Thoracic aorta (tissue), 2 donors: ENCODE measurements at regions not wholly inside any gene's neighbourhood (a gene's known extent, or its start where the extent isn't known, plus 50 kb on each side); places are given as distances from the start of the nearest gene placed in this dataset.

ENCODE experiments used
- ATAC-seq: fragments of 150-250 bp; one replicate; pipeline ENCODE4 v1.8.0; 2017; ENCODE audit warnings: low read depth; ENCODE audit not compliant: insufficient number of reproducible peaks, low FRiP score
- DNase-seq: peaks from one replicate; pipeline ENCODE4 v3.0.0-alpha.2; 2020; ENCODE audit warnings: low spot score
- H3K27ac ChIP-seq, 2 donors: fragments of 200-600 bp; sonication (generic); 1 replicate in 1 of 2; 2 replicates in 1 of 2; pipeline ENCODE4 v1.5.1; 2016; ENCODE audit warnings: mild to moderate bottlenecking in 2 of 2, moderate library complexity in 2 of 2
- H3K27me3 ChIP-seq: fragments of 200-600 bp; sonication (generic); replicated peaks from 2 replicates; pipeline ENCODE4 v1.6.0; 2016; ENCODE audit warnings: mild to moderate bottlenecking; ENCODE audit not compliant: insufficient read depth
- H3K36me3 ChIP-seq: fragments of 200-600 bp; sonication (generic); one replicate; pipeline ENCODE4 v1.5.1; 2016
- H3K4me1 ChIP-seq, 2 donors: fragments of 200-600 bp; sonication (generic); 1 replicate in 1 of 2; 2 replicates in 1 of 2; pipeline versions ENCODE4 v1.5.1 to v1.6.0; 2016; ENCODE audit warnings: low read depth in 2 of 2, mild to moderate bottlenecking in 1 of 2; ENCODE audit not compliant: control insufficient read depth in 1 of 2
- H3K4me3 ChIP-seq: fragments of 200-600 bp; sonication (generic); 2 replicates; pipeline ENCODE4 v1.5.1; 2016; ENCODE audit warnings: mild to moderate bottlenecking
- H3K9me3 ChIP-seq: fragments of 200-600 bp; sonication (generic); 2 replicates; pipeline ENCODE4 v1.5.1; 2016
- CTCF ChIP-seq: fragments of 200-600 bp; sonication (generic); IDR thresholded peaks from one replicate; pipeline ENCODE4 v1.5.1; 2019; ENCODE audit warnings: antibody characterized with exemption

DNA sequence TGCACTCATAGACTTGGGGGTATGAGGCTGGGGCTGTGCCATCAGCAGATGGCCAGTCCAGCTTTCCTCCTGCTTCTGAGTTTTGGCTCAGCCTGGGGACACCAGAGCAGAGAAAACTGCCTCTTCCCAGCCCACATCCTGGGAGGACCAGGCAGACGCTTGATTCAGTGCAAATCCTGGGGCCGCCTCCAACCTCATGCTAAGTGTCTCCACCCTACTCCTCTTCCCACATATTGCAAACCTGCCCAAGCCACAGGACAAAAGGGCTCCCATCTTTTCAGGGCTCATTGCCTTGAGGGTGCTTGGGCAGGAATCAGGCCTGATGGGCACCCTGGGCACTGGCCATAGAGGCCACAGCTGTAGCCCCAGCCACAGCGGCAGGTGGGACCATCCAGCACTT lies 79.7 kb upstream of the SHANK2 start:
- Histone ChIP-seq H3K27me3 (no peaks in the 10 kb centered on the region), H3K4me1 (no peaks in the 10 kb centered on the region), H3K27ac (no peak overlapping the region), H3K36me3 (no peaks in the 10 kb centered on the region), H3K9me3 (no peaks in the 10 kb centered on the region), H3K4me3 (no peak overlapping the region)
- ATAC-seq (no peak), DNase-seq (no peak)
- no peak for TF ChIP-seq CTCF

GRCh38 chr11:71331631-71332030 lies 79.3 kb upstream of the SHANK2 start:
- DNase-seq = no peak
- Histone ChIP-seq H3K27ac (no peak overlapping the region), H3K4me1 (no peaks in the 10 kb centered on the region), H3K27me3 (no peaks in the 10 kb centered on the region), H3K4me3 (no peak overlapping the region), H3K36me3 (no peaks in the 10 kb centered on the region), H3K9me3 (no peaks in the 10 kb centered on the region)
- no peak for TF ChIP-seq CTCF
- no peak for ATAC-seq

DNA sequence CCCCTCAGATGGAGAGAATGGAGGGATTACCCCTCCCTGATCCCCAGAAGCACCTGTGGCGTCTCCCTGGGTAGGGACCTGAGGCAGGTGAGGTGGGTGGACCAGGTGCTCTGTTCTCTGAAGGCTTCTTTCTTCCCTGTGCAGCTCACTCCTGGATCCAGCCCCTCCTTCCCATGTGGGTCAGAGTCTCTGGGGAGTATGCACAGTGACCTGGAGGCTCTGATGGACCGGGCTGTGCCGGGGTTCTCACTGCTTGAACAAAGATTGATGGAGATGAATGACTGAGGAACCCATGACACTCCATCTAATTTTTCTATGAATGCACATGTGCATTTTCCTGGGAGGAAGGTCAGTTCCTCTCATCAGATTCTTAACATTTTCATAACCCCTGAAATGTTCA lies 78.6 kb upstream of the SHANK2 start:
- no peak for ATAC-seq
- Histone ChIP-seq H3K4me3 (no peak overlapping the region), H3K9me3 (no peaks in the 10 kb centered on the region), H3K27ac (no peak overlapping the region), H3K36me3 (no peaks in the 10 kb centered on the region), H3K4me1 (no peaks in the 10 kb centered on the region), H3K27me3 (no peaks in the 10 kb centered on the region)
- DNase-seq = no peak
- no peak for TF ChIP-seq CTCF

GRCh38 chr11:71330349-71330748 lies 78.0 kb upstream of the SHANK2 start:
- H3K27me3 ChIP-seq = no peaks in the 10 kb centered on the region
- DNase-seq = no peak
- no peaks in the 10 kb centered on the region for H3K4me1 ChIP-seq
- no peak overlapping the region for H3K27ac ChIP-seq
- H3K36me3 ChIP-seq = no peaks in the 10 kb centered on the region
- H3K4me3 ChIP-seq = no peak overlapping the region
- no peaks in the 10 kb centered on the region for H3K9me3 ChIP-seq
- no peak for ATAC-seq
- no peak for TF ChIP-seq CTCF

GRCh38 chr11:71329786-71330185 lies 77.4 kb upstream of the SHANK2 start:
- Histone ChIP-seq H3K9me3 (no peaks in the 10 kb centered on the region), H3K4me1 (no peaks in the 10 kb centered on the region), H3K4me3 (no peak overlapping the region), H3K27me3 (no peaks in the 10 kb centered on the region), H3K36me3 (no peaks in the 10 kb centered on the region), H3K27ac (no peak overlapping the region)
- TF ChIP-seq CTCF = no peak
- no peak for ATAC-seq
- DNase-seq = no peak
